GM21723 (cell line): ENCODE measurements at regions not wholly inside any gene's neighbourhood (a gene's known extent, or its start where the extent isn't known, plus 50 kb on each side); places are given as distances from the start of the nearest gene placed in this dataset.

Experiments used
- ATAC-seq: cut with Tn5 transposase; IDR thresholded peaks from one replicate; pipeline ENCODE4 v1.9.1; 2021; ENCODE audit warnings: mild to moderate bottlenecking, moderate library complexity; ENCODE audit not compliant: unreplicated experiment

DNA sequence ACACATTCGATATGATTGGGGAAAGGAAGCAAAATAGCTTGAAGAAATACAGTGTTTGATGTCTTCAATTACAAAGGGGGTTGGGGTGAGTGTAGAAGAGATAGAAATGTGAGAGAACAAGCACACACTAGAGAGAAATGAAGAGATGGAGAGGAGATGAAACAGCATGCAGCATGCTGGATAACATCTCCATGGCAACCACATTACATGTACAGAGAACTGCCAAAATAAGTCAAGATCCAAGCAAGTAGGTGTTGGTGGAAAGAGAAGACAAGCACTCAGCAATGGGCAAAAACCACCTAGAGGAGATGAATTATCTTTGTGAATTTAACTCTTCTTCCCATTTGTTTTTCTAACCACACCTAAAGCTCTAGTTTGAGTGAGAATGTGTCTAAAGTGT is 289.8 kb downstream of the GRIN2B start:
- no peak for ATAC-seq

DNA sequence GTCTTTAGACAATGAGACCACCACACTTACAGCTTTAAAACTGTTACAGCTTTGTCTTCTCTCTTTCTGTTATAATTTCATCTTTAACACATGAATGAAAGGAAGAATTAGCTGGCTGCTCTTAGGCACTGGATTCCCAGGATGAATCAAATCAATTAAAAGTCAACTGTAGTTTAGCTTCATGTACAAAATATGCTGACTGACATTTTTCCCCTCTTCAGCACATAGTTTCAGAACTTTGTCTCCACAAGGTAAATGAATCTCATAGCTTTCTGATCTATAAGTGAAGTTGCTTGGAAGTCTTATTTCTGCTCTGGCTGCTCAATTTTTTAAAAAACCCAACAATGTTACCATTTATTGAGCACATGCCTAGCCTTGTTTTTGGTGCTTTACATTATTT is 293.8 kb downstream of the GRIN2B start:
- ATAC-seq, result no peak

DNA sequence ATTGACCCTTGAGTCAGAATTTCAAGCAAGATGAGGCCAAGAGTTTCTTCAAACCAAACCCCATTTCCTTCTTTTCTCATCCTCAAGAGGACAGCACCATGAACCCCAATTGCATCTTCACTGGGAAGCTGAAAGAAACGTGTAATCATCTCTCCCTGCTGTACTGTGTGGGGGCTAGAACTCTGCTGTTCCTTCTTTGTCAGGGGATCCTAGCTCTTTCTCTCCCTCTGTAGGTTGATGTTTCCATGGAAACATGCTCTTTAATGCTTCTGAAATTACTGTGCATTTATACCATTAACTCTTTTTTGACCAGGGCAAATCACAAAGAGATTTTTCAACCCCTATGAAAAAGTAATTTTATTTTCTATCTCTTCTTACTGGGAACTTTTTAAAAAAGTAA is 295.1 kb downstream of the GRIN2B start:
- ATAC-seq, result no peak

DNA sequence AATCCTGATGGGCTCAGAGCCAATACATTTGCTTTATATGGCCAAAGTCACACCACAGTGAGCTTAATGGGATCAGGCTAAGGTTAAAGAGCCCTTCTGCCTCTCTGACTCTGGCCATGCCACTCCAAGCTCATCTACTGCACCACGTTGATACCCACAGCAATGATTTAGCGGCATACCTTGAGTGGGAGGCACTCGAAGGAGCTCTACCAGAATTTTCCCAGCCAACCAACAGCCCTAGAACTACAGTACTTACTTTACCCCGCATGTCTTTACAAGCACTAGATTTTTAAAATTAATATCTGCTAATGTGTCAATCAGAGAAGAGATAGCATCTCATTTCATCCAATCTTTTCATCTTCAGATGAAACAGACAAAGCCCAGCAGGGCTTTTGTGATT is 300.5 kb downstream of the GRIN2B start:
- ATAC-seq, result no peak

DNA sequence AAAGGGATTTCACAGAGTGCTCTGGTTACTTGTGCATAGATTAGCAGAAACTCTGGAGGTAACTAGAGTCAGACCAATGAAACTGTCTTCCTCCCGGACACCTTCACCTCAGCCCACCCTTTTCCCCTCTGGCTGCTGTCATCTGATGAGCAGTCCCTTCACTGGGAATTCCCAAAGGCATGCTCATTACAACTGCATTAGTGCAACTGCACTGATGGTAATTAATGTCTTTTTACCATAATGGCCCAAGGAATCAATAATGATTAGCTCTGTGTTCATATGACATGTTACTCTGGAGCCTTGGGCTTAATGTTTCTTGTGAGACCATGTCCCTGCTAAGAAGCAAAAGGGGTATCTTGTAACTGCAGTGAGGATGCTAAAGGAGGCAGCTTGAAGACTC is 304.5 kb downstream of the GRIN2B start:
- ATAC-seq, result no peak

DNA sequence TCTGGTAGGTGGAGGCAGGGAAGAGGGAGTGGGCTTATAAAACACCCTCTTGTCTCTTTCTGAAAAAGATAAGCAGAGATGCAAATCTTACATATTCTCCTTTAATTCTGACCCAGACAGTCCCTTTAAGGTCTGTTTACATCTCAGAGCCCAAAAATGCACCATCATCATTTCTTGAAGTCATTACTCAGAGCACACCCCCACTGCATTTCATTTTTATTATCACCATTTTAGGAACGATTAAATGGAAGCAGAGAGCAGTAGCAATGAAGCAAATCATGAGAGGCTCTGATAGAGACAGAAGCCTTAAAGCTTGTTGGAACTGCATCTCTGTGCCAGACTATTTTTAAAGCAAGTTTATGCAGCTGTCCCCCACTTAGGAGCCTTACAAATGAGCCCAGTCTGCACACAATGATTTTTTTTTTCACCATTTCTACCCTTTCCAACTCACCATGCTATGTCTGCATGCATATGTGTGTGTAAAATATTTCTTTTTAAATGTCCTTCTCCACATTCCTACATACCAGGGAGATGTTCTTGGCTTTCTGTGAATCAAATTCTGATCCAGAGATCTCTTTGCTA is 311.0 kb downstream of the GRIN2B start:
- no peak for ATAC-seq

DNA sequence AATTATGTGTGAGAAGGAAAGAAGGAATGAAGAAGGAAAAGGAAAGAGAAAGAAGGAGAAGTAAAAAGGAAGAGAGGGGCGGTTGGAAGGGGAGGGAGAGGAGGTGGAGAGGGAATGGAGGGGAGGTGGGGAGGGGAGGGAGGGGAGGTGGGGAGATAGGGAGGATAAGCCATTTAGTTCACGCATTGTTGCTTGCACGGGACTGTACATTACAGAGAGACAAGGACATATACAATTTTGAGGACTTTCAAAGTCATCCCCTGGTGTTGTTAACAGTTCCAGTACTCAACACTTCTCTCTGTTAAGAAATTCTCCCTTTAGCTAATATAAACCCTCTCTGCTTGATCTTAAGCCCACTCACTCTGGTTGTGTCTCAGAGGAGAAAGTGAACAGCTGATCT is 312.5 kb downstream of the GRIN2B start:
- ATAC-seq, result no peak

DNA sequence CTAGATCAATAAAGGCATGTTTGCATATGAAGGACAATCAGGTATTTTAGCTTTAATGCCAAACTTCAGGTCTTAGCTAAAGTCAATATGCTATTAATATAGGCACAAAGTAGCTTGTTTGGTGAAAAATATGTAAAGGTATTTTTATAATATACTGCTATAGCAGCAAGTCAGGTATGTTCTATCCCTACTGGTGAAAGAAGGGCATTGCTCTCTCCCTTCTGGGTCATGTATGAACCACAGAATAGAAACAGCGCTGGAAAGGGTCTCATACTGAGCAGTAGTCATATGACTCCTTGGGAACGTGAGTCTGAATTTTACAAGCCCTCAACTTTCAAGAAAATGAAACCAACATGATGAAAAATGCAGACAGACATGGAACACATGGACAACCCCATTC is 314.6 kb downstream of the GRIN2B start:
- no peak for ATAC-seq

DNA sequence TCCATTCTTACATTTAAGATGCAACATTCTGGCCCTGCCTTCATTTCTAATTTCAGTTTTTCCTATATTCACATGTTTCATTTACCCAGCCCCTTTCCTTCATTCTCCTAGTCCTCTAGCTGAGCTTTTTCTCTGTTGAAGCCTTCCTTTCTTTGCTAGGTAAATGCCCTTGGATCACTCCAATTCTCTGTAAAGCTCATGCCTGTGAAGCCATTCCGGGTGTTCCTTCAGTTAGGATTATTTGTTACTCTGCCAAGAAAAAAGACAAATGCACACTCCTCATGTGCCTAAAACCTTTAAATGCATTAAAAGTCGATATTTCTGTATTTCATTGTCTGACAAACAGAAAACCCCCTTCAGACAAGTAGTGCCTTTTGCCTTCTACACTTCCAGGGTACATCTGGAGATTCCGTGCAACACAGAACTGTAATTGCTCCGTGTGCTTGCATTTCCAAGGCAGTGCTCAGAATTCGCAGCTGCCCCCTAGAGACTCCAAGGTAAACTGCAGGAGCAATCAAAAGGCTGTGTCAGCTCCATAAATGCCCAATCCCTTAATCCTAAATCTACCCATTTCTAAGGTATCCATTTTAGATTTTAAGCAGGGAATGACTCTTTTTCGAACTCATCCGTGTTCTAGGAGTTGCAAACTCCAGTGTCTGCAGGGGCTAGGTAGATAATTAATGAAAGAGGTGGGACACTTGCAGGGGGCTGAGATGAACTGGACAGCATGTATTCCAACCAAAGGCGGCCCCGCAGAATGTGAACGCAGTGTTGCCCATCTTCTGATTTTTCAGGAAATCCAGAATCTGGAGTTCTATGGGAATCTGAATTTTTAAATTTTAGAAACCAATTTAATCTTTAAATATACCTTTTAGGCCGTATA is 320.2 kb downstream of the GRIN2B start:
- peak; percentile 66 for ATAC-seq

DNA sequence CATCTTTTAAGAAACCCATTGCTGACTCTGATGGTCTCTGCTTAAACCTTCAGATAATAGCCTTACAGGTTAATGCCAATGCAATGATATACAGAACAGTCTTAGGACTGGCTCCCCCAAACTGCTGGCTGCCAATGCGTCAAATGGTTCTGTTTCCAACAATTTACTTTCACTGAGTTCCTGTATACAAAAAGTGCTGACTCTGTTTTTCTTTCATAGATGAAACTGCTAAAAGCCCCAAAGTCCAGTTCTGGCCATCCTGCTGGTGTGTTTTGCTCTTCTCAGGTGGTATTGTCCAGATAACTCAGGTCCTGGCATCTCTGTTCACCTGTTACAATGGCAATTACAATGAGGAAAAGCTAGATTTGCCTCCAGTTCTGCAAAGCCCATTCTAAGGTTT is 326.9 kb downstream of the GRIN2B start:
- no peak for ATAC-seq

DNA sequence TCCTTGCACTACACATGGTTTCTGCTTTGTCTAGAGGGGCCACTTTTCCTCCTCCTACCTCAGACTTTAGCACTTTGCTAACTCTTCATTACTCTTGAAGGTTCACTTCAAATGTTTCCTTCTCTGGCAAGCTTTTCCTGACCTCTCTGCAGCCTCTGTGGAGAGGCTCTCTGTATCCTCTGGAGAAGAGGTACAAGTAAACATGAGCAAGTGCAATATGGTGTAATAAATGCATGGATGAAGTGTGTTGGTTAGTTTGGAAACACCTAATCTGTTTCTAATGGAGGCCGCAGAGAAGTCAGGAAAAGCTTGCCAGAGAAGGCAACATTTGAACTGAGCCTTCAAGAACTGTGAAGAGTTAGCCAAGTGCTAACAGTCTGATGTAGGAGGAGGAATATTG is 329.3 kb downstream of the GRIN2B start:
- no peak for ATAC-seq

DNA sequence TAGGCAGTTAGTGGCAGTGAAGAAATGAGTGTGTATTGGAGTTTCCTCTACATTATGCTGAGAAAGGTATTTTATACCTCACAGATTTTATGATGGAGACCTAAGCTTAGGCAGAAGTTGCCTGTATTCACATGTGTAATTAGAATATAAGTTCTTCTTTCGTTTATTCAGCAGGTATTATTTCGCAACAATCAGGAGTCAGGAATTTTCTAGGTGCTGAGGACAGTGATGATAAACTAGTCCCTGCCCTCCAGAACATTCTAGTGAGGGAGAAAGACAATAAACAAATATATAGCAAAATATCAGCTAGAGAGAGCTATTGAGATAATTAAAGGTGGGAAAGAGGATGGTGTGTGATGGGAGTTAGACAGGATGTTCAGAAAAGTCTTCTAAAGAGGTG is 345.7 kb downstream of the GRIN2B start:
- no peak for ATAC-seq

DNA sequence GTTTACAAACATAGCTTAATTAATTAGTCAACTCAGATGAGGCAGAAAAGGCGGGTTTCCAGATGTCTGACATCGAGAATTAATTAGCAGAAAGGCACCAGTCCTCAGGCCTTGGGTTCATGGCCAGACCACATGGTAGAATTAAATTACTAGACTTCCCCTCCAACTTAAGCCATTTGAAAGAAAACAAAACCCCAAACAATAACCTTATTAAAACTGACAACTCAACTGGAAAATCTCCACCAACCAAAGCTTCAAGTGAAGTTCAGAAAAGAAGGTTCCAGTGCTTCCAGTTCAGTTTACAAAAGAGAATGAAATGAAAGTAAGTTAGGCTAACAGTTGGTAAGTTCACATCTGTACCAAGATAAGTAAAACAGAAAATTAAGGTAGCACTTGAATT is 349.5 kb downstream of the GRIN2B start:
- ATAC-seq, result no peak

DNA sequence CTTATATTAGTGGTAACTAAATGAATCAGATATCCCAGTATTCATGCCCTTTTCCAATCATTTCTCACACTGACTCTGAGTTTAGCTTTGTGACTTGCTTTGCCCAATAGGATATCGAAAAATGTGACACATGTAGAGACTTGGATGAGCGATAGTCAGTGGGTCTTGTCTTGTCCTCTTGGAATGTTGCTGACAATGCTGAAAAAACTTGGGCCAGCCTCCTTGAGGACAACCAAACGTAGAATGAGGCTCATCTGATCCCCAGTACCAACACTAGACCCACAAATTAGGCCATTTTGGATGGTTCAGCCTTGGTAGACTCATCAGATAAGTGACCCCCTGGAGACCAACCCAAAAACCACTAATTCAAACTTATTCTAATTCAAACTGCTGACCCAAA is 351.0 kb downstream of the GRIN2B start:
- ATAC-seq, result no peak

DNA sequence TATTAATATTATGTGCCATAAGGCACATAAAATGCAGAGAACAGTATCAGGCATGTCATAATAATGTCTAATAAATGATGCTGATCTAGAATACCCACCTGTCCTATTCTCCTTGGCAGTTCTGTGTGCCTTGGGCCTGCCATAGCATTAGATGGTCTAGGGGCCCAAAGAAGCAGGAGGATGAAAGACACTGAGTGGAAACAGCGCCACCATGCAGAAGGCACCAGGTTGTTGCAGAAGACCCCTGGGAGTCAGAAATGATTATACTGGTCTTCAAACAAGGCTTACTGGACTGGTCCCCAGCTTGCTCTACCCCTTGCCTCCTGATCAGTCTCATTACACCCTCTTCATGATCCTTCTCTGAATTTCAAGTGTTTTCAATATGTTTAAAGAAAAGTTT is 353.3 kb downstream of the GRIN2B start:
- no peak for ATAC-seq

DNA sequence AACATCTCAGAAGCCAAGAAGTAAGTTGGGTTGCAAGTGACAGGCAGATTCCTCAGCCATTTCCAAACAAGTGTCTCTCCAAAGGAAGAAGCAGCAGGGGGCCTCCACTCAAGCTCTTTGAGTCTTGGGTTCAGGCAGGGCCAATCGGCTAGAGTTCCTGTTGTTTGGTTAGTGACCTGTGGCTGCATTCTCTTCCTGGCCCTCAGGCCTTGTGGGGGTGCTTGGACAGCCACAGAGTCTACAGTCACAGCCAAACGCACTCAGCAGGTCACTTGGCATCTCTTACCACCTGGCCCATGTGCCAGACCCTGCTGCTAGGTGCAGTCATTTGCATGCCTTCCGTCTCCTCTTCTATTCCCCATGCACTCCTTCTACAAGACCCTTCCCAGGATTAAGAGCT is 353.9 kb downstream of the GRIN2B start:
- no peak for ATAC-seq

DNA sequence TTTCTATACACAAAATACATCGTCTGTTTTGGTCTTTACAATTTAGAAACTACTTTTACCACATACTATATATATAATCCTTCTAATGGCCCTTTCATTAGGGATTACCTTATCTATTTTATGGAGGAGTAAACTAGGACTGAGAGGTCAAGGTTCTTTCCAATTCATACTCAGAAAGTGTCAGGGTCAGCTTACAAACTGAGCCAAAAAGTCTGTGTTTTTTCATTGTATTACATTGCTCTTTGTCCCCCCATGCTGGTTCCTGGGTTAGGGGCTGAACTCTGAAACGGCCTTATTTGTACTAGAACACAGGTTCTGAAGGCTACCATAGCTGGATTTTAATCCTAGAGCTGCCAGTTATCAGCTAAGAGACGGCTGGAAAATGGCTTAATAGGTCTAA is 368.1 kb downstream of the GRIN2B start:
- ATAC-seq, result no peak

DNA sequence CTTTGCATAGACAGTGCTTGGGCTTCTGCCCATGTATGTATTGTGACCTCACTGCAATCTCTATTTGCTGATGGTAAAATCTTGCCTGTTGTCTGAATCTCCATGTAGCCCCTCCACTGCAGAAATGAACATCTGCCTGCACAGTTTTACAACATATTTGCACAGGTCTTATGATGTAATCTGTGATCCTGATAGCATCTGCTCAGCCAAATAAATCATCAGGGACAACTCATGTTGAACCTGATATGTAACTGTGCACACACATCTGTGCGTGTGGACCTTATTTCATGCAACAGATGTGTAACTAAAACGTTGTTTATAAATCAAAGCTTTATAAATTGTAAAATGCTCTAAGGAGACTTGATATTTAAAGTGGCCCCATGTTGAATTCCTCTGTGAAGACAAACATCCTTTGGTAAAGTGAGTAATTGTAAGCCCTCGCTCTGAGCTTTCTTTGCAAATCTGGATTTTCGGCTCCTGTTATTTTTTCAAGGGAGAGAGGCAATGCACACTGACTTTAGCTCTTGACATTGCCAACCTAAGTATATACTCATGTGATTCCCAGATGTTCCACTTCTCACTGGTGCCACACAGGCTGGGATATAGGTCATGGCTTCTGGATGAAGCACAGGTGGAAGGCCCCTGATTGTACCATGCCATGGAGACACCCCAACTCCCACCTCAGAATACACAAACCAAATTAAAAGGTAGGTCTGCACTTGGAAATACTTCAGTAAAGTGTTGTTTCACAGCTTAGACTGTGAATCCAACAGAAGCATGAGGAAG is 371.3 kb downstream of the GRIN2B start:
- no peak for ATAC-seq

DNA sequence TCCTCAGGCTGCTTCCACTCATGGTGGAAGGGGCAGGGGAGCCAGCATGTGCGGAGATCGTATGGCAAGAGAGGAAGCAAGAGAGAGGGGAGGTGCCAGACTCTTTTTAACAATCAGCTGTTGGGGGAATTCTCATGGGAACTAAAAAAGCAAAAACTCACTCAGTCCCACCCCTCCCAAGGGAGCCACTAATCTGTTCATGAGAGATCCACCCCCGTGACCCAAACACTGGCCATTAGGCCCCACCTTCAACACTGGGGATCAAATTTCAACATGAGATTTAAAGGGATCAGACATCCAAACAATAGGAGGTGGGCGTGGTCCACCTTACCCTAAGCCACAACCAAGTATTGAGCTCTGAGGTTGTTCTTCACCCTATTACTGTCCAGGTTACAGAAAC is 375.1 kb downstream of the GRIN2B start:
- ATAC-seq, result no peak

DNA sequence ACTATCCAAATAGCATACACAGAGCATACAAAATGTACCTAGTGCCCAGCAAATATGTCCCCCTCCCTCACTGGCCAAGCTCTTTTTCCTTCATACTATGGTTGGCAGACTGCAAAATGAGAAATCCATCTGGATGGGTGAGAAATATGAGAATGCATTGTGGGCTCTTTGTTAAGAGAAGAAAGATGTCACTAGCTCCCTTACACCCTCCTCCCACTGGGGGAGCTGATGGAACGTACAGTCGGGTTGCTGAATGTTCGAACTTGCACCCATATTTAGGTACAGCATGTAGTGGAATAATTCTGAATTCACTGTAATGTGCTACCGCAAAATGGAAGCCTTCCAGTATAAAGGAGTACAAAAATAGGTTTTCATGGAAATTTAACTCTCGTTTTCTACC is 377.4 kb downstream of the GRIN2B start:
- ATAC-seq, result no peak

DNA sequence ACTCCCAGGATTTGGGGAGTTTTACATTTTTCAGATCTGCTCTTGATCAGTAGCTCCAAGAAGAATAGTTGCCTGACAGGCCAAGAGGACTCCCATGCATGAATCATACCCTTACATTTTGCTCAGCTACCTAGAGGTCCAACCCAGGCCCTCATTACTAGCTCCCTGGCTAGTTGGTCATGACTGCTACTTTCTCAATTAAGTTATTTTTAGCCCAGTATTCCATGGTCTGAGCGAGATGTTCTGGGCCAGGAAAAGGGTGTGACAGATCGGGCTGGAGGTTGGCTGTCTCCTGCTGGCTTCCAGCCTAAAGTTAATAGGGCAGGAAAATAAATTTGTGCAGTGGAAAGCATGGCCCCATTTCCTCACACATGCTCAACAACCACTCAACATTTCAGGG is 379.2 kb downstream of the GRIN2B start:
- ATAC-seq, result no peak

DNA sequence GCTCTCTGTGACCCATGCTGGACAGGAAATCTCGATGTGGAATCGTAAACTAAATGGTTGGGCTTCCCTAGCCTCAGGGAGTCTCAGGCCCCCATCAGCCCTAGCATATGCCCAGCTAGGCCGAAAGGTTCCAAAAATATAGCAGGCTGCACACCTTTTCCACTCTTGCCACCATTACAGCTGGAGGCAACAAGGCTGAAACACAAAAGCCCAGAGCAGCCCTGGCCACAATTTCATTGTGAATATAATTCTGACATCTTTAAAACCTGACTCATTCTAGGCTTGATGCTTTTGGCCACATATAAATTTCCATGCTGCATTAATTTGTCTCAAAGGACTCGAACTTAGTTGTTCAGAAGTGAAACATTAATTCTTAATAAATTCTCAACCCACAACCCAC is 382.2 kb downstream of the GRIN2B start:
- no peak for ATAC-seq
